HTR-8/SVneo (cell line): ENCODE measurements at regions not wholly inside any gene's neighbourhood (a gene's known extent, or its start where the extent isn't known, plus 50 kb on each side); places are given as distances from the start of the nearest gene placed in this dataset.
A peak's percentile ranks its signal among the peaks of the same experiment; 100 is the strongest.

ENCODE experiments used
- DNase-seq: peaks from one replicate; pipeline ENCODE4 v3.0.0; 2011; ENCODE audit warnings: low spot score, mixed read lengths; ENCODE audit not compliant: insufficient read length
- FAIRE-seq: peaks from 2 replicates; lab custom pipeline; 2011; peaks lifted over from hg19 to GRCh38; lab: Jason Lieb, UNC

- DNase-seq, result no peak
- FAIRE-seq, result no peak
Measured at GRCh38 chr10:55426138-55426537, 625.1 kb upstream of the PCDH15 start.

GRCh38 chr10:55410415-55410885 lies 609.4 kb upstream of the PCDH15 start:
- no peak for DNase-seq

GRCh38 chr10:55404094-55404493 lies 603.1 kb upstream of the PCDH15 start:
- FAIRE-seq, result no peak
- DNase-seq, result no peak

More at GRCh38 chr10:55410415-55410885, 609.4 kb upstream of the PCDH15 start:
- FAIRE-seq, result no peak

DNA sequence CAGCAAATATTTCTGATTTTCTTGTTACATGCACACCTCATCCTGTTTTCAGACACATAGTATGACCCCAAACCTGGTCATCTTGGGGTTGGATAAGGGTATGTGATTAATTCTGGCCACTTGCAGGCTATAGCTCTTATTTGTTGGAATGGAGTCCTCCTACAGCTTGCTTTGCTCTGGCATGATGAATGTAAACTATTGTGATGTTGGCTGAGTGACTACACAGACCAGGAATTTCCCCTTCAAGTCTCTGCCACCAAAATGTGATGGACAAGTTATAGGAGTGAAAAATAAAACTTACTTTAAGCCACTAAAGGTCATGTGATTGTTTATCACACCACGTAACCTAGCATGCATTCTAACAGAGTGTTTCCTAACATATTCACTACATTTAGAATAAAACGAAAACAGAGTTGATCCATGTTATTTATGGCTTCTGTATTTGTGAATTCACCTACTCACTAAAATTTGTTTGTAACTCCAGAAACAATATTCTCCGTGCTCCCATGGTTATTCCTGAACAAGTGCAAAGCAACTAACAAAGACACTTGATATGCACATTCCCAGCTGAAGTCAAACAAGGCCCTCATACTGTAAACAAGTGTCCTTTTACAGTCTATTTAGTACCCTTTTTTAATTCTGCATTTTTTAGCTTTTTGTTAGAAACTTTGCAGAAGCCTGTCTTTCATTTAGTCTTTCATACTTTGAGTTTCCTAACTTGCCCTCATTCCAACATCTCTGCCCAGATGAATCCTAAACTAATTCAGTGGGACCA lies 599.2 kb upstream of the PCDH15 start:
- DNase-seq, result peak; percentile 9
- no peak for FAIRE-seq

GRCh38 chr10:55398497-55398882 lies 597.5 kb upstream of the PCDH15 start:
- no peak for DNase-seq
- FAIRE-seq, result no peak

GRCh38 chr10:55397777-55398496 lies 596.9 kb upstream of the PCDH15 start:
- no peak for FAIRE-seq
- DNase-seq, result no peak

DNA sequence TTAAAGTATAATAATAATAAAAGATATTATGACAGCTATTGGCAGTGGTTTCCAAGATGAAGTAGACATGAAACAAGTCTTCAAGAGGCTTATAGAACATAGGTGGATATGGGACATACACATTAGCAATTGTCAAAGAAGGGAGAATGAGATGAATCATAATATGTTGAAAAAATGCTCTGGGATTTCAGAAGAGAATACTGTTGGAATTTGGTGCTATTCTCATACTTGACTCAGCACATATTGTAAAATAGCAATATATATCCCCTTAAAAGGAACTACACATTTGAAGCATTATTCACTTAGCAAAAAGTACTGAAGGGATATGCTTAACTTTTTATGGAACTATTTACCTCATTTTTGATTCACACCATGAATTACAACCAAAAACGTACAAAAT lies 577.2 kb upstream of the PCDH15 start:
- no peak for FAIRE-seq
- DNase-seq, result no peak

GRCh38 chr10:55374917-55375316 lies 573.9 kb upstream of the PCDH15 start:
- no peak for DNase-seq
- FAIRE-seq, result no peak

DNA sequence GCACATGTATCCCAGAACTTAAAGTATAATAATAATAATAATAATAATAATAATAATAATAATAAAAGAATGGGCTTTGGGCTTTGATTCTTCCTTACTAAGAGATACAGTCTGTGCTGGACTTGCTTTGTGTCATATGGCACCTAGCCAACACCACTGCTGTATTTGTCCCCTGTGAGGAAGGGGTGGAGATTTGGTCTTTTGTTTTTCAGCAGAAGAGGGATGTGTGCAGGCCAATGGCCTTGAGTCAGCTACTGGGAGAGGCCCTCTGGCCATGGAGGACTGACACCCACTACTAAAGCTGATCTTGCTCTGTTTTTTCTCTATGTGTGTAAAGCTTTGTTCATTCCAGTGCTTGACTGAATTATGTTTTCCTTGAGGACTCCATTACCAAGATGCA lies 573.0 kb upstream of the PCDH15 start:
- no peak for FAIRE-seq
- no peak for DNase-seq

- peak; percentile 6 for DNase-seq
Measured at GRCh38 chr10:55369670-55370420, 568.8 kb upstream of the PCDH15 start.

DNA sequence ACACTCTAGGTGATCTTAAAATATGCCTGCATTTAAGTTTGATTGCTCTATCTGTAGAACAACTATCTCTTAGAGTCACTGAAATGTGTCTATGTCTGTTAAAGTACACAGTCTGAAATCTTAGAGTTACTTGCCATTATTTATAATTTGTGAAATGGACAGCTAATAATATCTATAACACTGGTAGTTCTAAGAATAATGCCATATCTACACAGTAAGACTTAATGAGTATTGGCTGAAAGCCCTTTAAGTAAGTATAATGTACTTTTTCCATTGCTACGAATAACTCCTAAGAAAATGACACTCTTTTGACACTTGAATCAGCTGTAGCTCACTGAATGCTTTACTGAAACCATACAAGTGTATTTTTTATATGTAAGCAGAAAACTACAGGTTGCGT lies 567.4 kb upstream of the PCDH15 start:
- no peak for DNase-seq
- FAIRE-seq, result no peak

More at GRCh38 chr10:55369670-55370420, 568.8 kb upstream of the PCDH15 start:
- no peak for FAIRE-seq

DNA sequence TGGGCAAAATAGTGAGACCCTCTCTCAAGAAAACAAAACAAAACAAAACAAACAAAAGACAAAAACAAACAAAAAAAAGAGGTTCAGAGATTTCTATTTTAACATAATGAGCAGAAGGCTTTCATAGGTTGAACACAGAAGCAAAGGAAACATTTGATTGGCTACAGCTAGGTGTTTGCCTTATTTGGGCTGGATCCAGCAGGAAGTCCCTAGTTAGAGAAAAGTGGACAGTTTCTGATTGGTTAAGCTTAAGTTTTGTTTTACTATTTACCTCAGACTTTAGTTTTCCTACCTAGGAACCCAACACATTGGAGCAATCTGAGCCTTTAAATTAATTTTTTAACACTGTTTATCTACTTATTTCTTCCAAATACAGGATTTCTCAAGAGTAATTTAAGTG lies 566.5 kb upstream of the PCDH15 start:
- FAIRE-seq (no peak), DNase-seq (no peak)

- FAIRE-seq, result no peak
Measured at GRCh38 chr10:55358539-55358938, 557.5 kb upstream of the PCDH15 start.

GRCh38 chr10:55353414-55353813 lies 552.4 kb upstream of the PCDH15 start:
- no peak for DNase-seq
- no peak for FAIRE-seq

More at GRCh38 chr10:55358539-55358938, 557.5 kb upstream of the PCDH15 start:
- no peak for DNase-seq

DNA sequence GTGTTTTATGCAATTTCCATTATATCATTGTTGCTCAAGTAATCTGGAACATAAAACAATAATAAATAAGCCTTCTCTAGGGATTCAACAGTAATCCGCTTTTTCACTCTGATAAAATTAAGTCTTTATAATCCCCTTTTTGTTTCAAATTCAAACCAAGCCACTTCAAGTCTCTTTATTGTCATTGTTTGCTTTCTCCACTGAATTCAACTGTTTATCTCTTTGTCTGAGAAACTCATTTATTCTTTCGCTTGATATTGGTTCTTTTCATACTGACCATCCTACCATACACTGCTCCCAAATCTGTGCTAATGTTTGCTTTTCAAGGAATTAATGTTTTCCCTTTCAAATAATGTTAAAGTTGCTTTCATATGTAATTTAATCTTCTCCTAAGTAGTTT lies 550.4 kb upstream of the PCDH15 start:
- DNase-seq (no peak), FAIRE-seq (no peak)

DNA sequence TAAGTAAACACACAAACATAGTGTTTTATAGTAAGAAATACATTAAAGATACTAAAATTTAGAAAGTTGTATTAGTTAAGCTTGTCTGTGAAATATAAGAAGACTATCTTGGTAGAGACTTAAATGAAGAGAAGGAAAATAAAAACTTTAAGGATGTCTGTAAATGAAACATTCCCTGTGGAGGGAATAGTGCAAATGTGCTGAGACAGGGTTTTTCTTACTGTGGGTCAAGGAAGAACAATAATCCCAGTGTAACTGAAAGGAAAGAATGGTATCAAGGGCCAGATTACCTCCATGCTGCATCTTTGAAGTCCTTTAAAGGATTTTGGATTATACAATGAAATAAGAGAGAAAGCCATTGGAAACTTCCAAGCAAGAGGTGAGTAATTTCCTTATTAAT lies 547.5 kb upstream of the PCDH15 start:
- no peak for DNase-seq
- FAIRE-seq, result no peak

DNA sequence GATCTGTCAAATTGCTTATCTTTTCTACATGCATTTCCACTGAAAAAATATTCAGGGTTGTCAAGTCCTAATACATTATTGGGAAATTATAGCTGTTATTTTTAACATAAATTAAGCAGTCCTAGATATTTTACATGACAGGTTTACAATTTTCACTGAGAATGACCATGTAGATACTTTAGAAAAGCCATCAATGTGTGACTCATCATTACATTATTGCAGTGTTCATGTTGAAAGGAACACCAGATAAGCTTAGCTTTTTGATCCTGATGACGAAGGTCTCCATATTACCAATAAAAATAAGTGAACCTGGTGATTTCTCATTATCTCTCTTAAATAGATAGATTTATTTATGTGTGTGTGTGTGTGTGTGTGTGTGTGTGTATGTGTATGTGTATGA lies 529.5 kb upstream of the PCDH15 start:
- FAIRE-seq (no peak), DNase-seq (peak; percentile 13)

GRCh38 chr10:55329796-55330195 lies 528.8 kb upstream of the PCDH15 start:
- no peak for DNase-seq
- no peak for FAIRE-seq

- DNase-seq, result no peak
- no peak for FAIRE-seq
Measured at GRCh38 chr10:55320187-55320700, 519.2 kb upstream of the PCDH15 start.

- FAIRE-seq (no peak), DNase-seq (peak; percentile 5)
Measured at GRCh38 chr10:55311848-55312635, 511.0 kb upstream of the PCDH15 start.
